ENCODE measurements at regions not wholly inside any gene's neighbourhood (a gene's known extent, or its start where the extent isn't known, plus 50 kb on each side); places are given as distances from the start of the nearest gene placed in this dataset.

GRCh38 chr12:118467641-118468305, 91.4 kb downstream of the SUDS3 start:
- FAIRE-seq = no peak
- TF ChIP-seq POLR2A (IDR thresholded peaks at IDR 0.05; ENCODE audit: low read depth, low read length) (no peak), POLR2AphosphoS5 (IDR thresholded peaks at IDR 0.05; ENCODE audit: low read depth, low read length) (no peak), TAF1 (IDR thresholded peaks at IDR 0.05; ENCODE audit: borderline replicate concordance, low read depth, low read length) (no peak)
- DNase-seq (ENCODE audit: insufficient read length) = no peak

GRCh38 chr12:118472940-118473339, 96.6 kb downstream of the SUDS3 start:
- TF ChIP-seq TAF1 (IDR thresholded peaks at IDR 0.05; ENCODE audit: borderline replicate concordance, low read depth, low read length) = no peak
- TF ChIP-seq POLR2AphosphoS5 (IDR thresholded peaks at IDR 0.05; ENCODE audit: low read depth, low read length) = no peak
- TF ChIP-seq POLR2A (IDR thresholded peaks at IDR 0.05; ENCODE audit: low read depth, low read length) = no peak
- DNase-seq (ENCODE audit: insufficient read length) = no peak
- no peak for FAIRE-seq

GRCh38 chr12:118480235-118480634, 103.9 kb downstream of the SUDS3 start:
- TF ChIP-seq TAF1 (IDR thresholded peaks at IDR 0.05; ENCODE audit: borderline replicate concordance, low read depth, low read length) = no peak
- TF ChIP-seq POLR2A (IDR thresholded peaks at IDR 0.05; ENCODE audit: low read depth, low read length) = no peak
- TF ChIP-seq POLR2AphosphoS5 (IDR thresholded peaks at IDR 0.05; ENCODE audit: low read depth, low read length) = no peak
- FAIRE-seq (no peak), DNase-seq (ENCODE audit: insufficient read length) (no peak)

GRCh38 chr12:118488034-118488433, 111.7 kb downstream of the SUDS3 start:
- TF ChIP-seq TAF1 (IDR thresholded peaks at IDR 0.05; ENCODE audit: borderline replicate concordance, low read depth, low read length) (no peak), POLR2A (IDR thresholded peaks at IDR 0.05; ENCODE audit: low read depth, low read length) (no peak), POLR2AphosphoS5 (IDR thresholded peaks at IDR 0.05; ENCODE audit: low read depth, low read length) (no peak)
- DNase-seq (ENCODE audit: insufficient read length) = no peak
- no peak for FAIRE-seq

- TF ChIP-seq TAF1 (IDR thresholded peaks at IDR 0.05; ENCODE audit: borderline replicate concordance, low read depth, low read length) (no peak), POLR2A (IDR thresholded peaks at IDR 0.05; ENCODE audit: low read depth, low read length) (no peak), POLR2AphosphoS5 (IDR thresholded peaks at IDR 0.05; ENCODE audit: low read depth, low read length) (no peak)
- DNase-seq (ENCODE audit: insufficient read length) (no peak), FAIRE-seq (no peak)
Observed at GRCh38 chr12:118493962-118494361, 117.6 kb downstream of the SUDS3 start.

GRCh38 chr12:118494776-118495175, 118.4 kb downstream of the SUDS3 start:
- TF ChIP-seq POLR2AphosphoS5 (IDR thresholded peaks at IDR 0.05; ENCODE audit: low read depth, low read length) = no peak
- no peak for TF ChIP-seq TAF1 (IDR thresholded peaks at IDR 0.05; ENCODE audit: borderline replicate concordance, low read depth, low read length)
- no peak for TF ChIP-seq POLR2A (IDR thresholded peaks at IDR 0.05; ENCODE audit: low read depth, low read length)
- FAIRE-seq = no peak
- no peak for DNase-seq (ENCODE audit: insufficient read length)

GRCh38 chr12:118495296-118495695, 118.9 kb downstream of the SUDS3 start:
- no peak for FAIRE-seq
- no peak for TF ChIP-seq POLR2A (IDR thresholded peaks at IDR 0.05; ENCODE audit: low read depth, low read length)
- no peak for TF ChIP-seq TAF1 (IDR thresholded peaks at IDR 0.05; ENCODE audit: borderline replicate concordance, low read depth, low read length)
- TF ChIP-seq POLR2AphosphoS5 (IDR thresholded peaks at IDR 0.05; ENCODE audit: low read depth, low read length) = no peak
- no peak for DNase-seq (ENCODE audit: insufficient read length)

- no peak for FAIRE-seq
- TF ChIP-seq TAF1 (IDR thresholded peaks at IDR 0.05; ENCODE audit: borderline replicate concordance, low read depth, low read length) = no peak
- no peak for TF ChIP-seq POLR2AphosphoS5 (IDR thresholded peaks at IDR 0.05; ENCODE audit: low read depth, low read length)
- TF ChIP-seq POLR2A (IDR thresholded peaks at IDR 0.05; ENCODE audit: low read depth, low read length) = no peak
- no peak for DNase-seq (ENCODE audit: insufficient read length)
Observed at GRCh38 chr12:118498171-118498570, 121.8 kb downstream of the SUDS3 start.

GRCh38 chr12:118500299-118500698, 123.9 kb downstream of the SUDS3 start:
- DNase-seq (ENCODE audit: insufficient read length) (no peak), FAIRE-seq (no peak)
- no peak for TF ChIP-seq TAF1 (IDR thresholded peaks at IDR 0.05; ENCODE audit: borderline replicate concordance, low read depth, low read length)
- TF ChIP-seq POLR2AphosphoS5 (IDR thresholded peaks at IDR 0.05; ENCODE audit: low read depth, low read length) = no peak
- no peak for TF ChIP-seq POLR2A (IDR thresholded peaks at IDR 0.05; ENCODE audit: low read depth, low read length)

GRCh38 chr12:118501489-118501888, 125.1 kb downstream of the SUDS3 start:
- FAIRE-seq = no peak
- DNase-seq (ENCODE audit: insufficient read length) = no peak
- TF ChIP-seq TAF1 (IDR thresholded peaks at IDR 0.05; ENCODE audit: borderline replicate concordance, low read depth, low read length) (no peak), POLR2AphosphoS5 (IDR thresholded peaks at IDR 0.05; ENCODE audit: low read depth, low read length) (no peak), POLR2A (IDR thresholded peaks at IDR 0.05; ENCODE audit: low read depth, low read length) (no peak)

GRCh38 chr12:118503476-118503875, 127.1 kb downstream of the SUDS3 start:
- no peak for DNase-seq (ENCODE audit: insufficient read length)
- FAIRE-seq = no peak
- no peak for TF ChIP-seq TAF1 (IDR thresholded peaks at IDR 0.05; ENCODE audit: borderline replicate concordance, low read depth, low read length)
- TF ChIP-seq POLR2AphosphoS5 (IDR thresholded peaks at IDR 0.05; ENCODE audit: low read depth, low read length) = no peak
- TF ChIP-seq POLR2A (IDR thresholded peaks at IDR 0.05; ENCODE audit: low read depth, low read length) = no peak

- no peak for TF ChIP-seq POLR2AphosphoS5 (IDR thresholded peaks at IDR 0.05; ENCODE audit: low read depth, low read length)
- no peak for TF ChIP-seq TAF1 (IDR thresholded peaks at IDR 0.05; ENCODE audit: borderline replicate concordance, low read depth, low read length)
- TF ChIP-seq POLR2A (IDR thresholded peaks at IDR 0.05; ENCODE audit: low read depth, low read length) = no peak
- no peak for DNase-seq (ENCODE audit: insufficient read length)
- no peak for FAIRE-seq
Observed at GRCh38 chr12:118512669-118513068, 136.3 kb downstream of the SUDS3 start.

All from GM12892 (cell line).